BE2C (cell line): ENCODE measurements at regions not wholly inside any gene's neighbourhood (a gene's known extent, or its start where the extent isn't known, plus 50 kb on each side); places are given as distances from the start of the nearest gene placed in this dataset.
"Not testable (repeated sequence)": the region's sequence is repeated elsewhere in the genome, so short reads cannot be mapped to it uniquely, and the experiment has no call there.

ENCODE experiments used
- DNase-seq: peaks from one replicate; pipeline ENCODE4 v3.0.0-alpha.2; 2020
- H3K27me3 ChIP-seq: fragments of 250-450 bp; sonication (Bioruptor Pico); 2 replicates; pipeline ENCODE4 v1.5.1; 2020; ENCODE audit warnings: mild to moderate bottlenecking
- H3K36me3 ChIP-seq: fragments of 250-450 bp; sonication (Bioruptor Pico); 2 replicates; pipeline ENCODE4 v1.5.1; 2020; ENCODE audit warnings: mild to moderate bottlenecking
- H3K4me1 ChIP-seq: fragments of 250-450 bp; sonication (Bioruptor Pico); 2 replicates; pipeline ENCODE4 v1.5.1; 2020
- H3K4me3 ChIP-seq: 2 replicates; pipeline ENCODE4 v1.5.1; 2011; ENCODE audit warnings: low read depth, low read length
- H3K9me3 ChIP-seq: fragments of 250-450 bp; sonication (Bioruptor Pico); 2 replicates; pipeline ENCODE4 v1.5.1; 2020
- CTCF ChIP-seq: IDR thresholded peaks from 2 replicates; pipeline ENCODE4 v1.5.1; 2012; ENCODE audit warnings: mild to moderate bottlenecking, low read depth, low read length

GRCh38 chr5:10102706-10103497 is 146.8 kb downstream of the ATPSCKMT start:
- Histone ChIP-seq H3K4me1 (no peaks in the 10 kb centered on the region), H3K9me3 (no peaks in the 10 kb centered on the region), H3K27me3 (no peaks in the 10 kb centered on the region), H3K4me3 (no peak overlapping the region), H3K36me3 (no peaks in the 10 kb centered on the region)
- DNase-seq: no peak
- no peak for TF ChIP-seq CTCF

- DNase-seq, H3K9me3 ChIP-seq, H3K4me1 ChIP-seq, H3K4me3 ChIP-seq, H3K36me3 ChIP-seq, H3K27me3 ChIP-seq: not testable (repeated sequence)
Measured at GRCh38 chr5:10102235-10102634, 147.5 kb downstream of the ATPSCKMT start.

GRCh38 chr5:10099548-10099947 is 150.1 kb downstream of the ATPSCKMT start:
- Histone ChIP-seq H3K4me1 (no peaks in the 10 kb centered on the region), H3K4me3 (no peak overlapping the region), H3K36me3 (no peaks in the 10 kb centered on the region), H3K9me3 (no peaks in the 10 kb centered on the region), H3K27me3 (no peaks in the 10 kb centered on the region)
- TF ChIP-seq CTCF: no peak
- DNase-seq: no peak

- no peaks in the 10 kb centered on the region for H3K9me3 ChIP-seq
- H3K36me3 ChIP-seq: no peaks in the 10 kb centered on the region
- H3K4me1 ChIP-seq: no peaks in the 10 kb centered on the region
- TF ChIP-seq CTCF: no peak
- DNase-seq: no peak
- H3K27me3 ChIP-seq: no peaks in the 10 kb centered on the region
- no peak overlapping the region for H3K4me3 ChIP-seq
Measured at GRCh38 chr5:10091701-10092100, 158.0 kb downstream of the ATPSCKMT start.

GRCh38 chr5:10090074-10090473 is 159.6 kb downstream of the ATPSCKMT start:
- TF ChIP-seq CTCF: no peak
- H3K9me3 ChIP-seq: no peaks in the 10 kb centered on the region
- DNase-seq: no peak
- no peaks in the 10 kb centered on the region for H3K27me3 ChIP-seq
- no peaks in the 10 kb centered on the region for H3K4me1 ChIP-seq
- no peaks in the 10 kb centered on the region for H3K36me3 ChIP-seq
- H3K4me3 ChIP-seq: no peak overlapping the region

GRCh38 chr5:10085185-10085584 is 164.5 kb downstream of the ATPSCKMT start:
- Histone ChIP-seq H3K4me3 (no peak overlapping the region), H3K36me3 (no peaks in the 10 kb centered on the region), H3K9me3 (no peaks in the 10 kb centered on the region), H3K4me1 (no peaks in the 10 kb centered on the region), H3K27me3 (no peaks in the 10 kb centered on the region)
- no peak for DNase-seq
- TF ChIP-seq CTCF: no peak

- no peak overlapping the region for H3K4me3 ChIP-seq
- H3K36me3 ChIP-seq: no peaks in the 10 kb centered on the region
- no peak for TF ChIP-seq CTCF
- no peaks in the 10 kb centered on the region for H3K27me3 ChIP-seq
- H3K9me3 ChIP-seq: no peaks in the 10 kb centered on the region
- no peaks in the 10 kb centered on the region for H3K4me1 ChIP-seq
- DNase-seq: no peak
Measured at GRCh38 chr5:10081584-10081983, 168.1 kb downstream of the ATPSCKMT start.
